K562 (cell line): ENCODE measurements at regions not wholly inside any gene's neighbourhood (a gene's known extent, or its start where the extent isn't known, plus 50 kb on each side); places are given as distances from the start of the nearest gene placed in this dataset.

Source experiments
- DNMT1 ChIP-seq: fragments of 450-650 bp; IDR thresholded peaks from 2 replicates; pipeline ENCODE4 v1.6.1; 2016; ENCODE audit warnings: antibody characterized with exemption, mild to moderate bottlenecking
- FOSL1 ChIP-seq: fragments of 200-800 bp; sonication (Bioruptor generic); conservative IDR thresholded peaks from 2 replicates; pipeline ENCODE4 v1.6.1; 2016; ENCODE audit warnings: missing genetic modification characterization, missing compliant biosample characterization
- HMGXB4 ChIP-seq: sonication (generic); formaldehyde crosslinking; IDR thresholded peaks from 2 replicates; pipeline ENCODE4 v1.8.1; 2023; ENCODE audit warnings: mild to moderate bottlenecking, missing genetic modification reagents
- JUND ChIP-seq, 2 experiments: IDR thresholded peaks; 2 replicates in 1 of 2; 3 replicates in 1 of 2; pipeline ENCODE4 v1.6.1; 2011; ENCODE audit warnings: borderline replicate concordance in 2 of 2, low read depth in 2 of 2, low read length in 2 of 2, improper control_type of control experiment in 1 of 2, missing biosample characterization in 1 of 2, missing genetic modification characterization in 1 of 2, missing genetic modification reagents in 1 of 2
- KLF1 ChIP-seq: fragments of 450-650 bp; IDR thresholded peaks from 2 replicates; pipeline ENCODE4 v1.6.1; 2016; ENCODE audit warnings: missing genetic modification characterization, missing compliant biosample characterization
- NCOA2 ChIP-seq, 2 experiments: fragments of 450-650 bp; IDR thresholded peaks; 2 replicates each; pipeline ENCODE4 v1.6.1; 2018; ENCODE audit warnings: mild to moderate bottlenecking in 2 of 2, moderate library complexity in 1 of 2; ENCODE audit not compliant: partially characterized antibody in 2 of 2
- NFATC3 ChIP-seq: fragments of 450-650 bp; IDR thresholded peaks from 2 replicates; pipeline ENCODE4 v1.6.1; 2017; ENCODE audit warnings: mild to moderate bottlenecking
- TFAM ChIP-seq: fragments of 250-450 bp; sonication (Bioruptor Pico); conservative IDR thresholded peaks from 2 replicates; pipeline ENCODE4 v1.5.0; 2021; ENCODE audit warnings: mild to moderate bottlenecking, moderate library complexity

- TF ChIP-seq HMGXB4 (CRISPR knock-in tag): no peak
- TF ChIP-seq KLF1 (tag): no peak
- TF ChIP-seq JUND (IDR thresholded peaks at IDR 0.05; ENCODE audit: borderline replicate concordance, low read depth, low read length): peak; percentile 94
- TF ChIP-seq JUND (tag; IDR thresholded peaks at IDR 0.05; ENCODE audit: borderline replicate concordance, low read depth, low read length): peak; percentile 91; the same call in 2 of the 3 replicates
- TF ChIP-seq NFATC3: no peak
- TF ChIP-seq NCOA2 (IDR thresholded peaks at IDR 0.05; ENCODE audit: partially characterized antibody in 2 of 2): no peak
- TF ChIP-seq TFAM (CRISPR knock-in tag): no peak
- TF ChIP-seq DNMT1: no peak
- peak; percentile 93 for TF ChIP-seq FOSL1
Measured at GRCh38 chr17:37848690-37849616, 75.3 kb upstream of the TBC1D3K start (continued).
